ENCODE measurements at regions not wholly inside any gene's neighbourhood (a gene's known extent, or its start where the extent isn't known, plus 50 kb on each side); places are given as distances from the start of the nearest gene placed in this dataset.
"Not testable (repeated sequence)": the region's sequence is repeated elsewhere in the genome, so short reads cannot be mapped to it uniquely, and the experiment has no call there.

- H3K9me3 ChIP-seq (ENCODE audit: low read length), result no peaks in the 10 kb centered on the region
- no peak overlapping the region for H3K4me3 ChIP-seq (ENCODE audit: low read length)
- no peaks in the 10 kb centered on the region for H3K27me3 ChIP-seq (ENCODE audit: insufficient read depth, low read length, poor library complexity, severe bottlenecking)
- no peak overlapping the region for H3K4me3 Mint-ChIP-seq
- H3K36me3 ChIP-seq (ENCODE audit: insufficient read depth, low read length), result no peaks in the 10 kb centered on the region
- H3K27me3 Mint-ChIP-seq, result no peaks in the 10 kb centered on the region
- H3K27ac ChIP-seq (ENCODE audit: low read depth, low read length), result no peak overlapping the region
- no peaks in the 10 kb centered on the region for H3K4me1 ChIP-seq (ENCODE audit: insufficient read depth, low read length)
- peaks cover 0 to 4% (median 0%) of the 10 kb centered on the region in 3 donors for H3K36me3 Mint-ChIP-seq
- no peak overlapping the region for H3K27ac Mint-ChIP-seq
- ChIA-PET CTCF (no interaction called here), POLR2A (no interaction called here)
- peaks cover 0 to 38% (median 9%) of the 10 kb centered on the region in 5 donors for H3K9me3 Mint-ChIP-seq
- no peak for DNase-seq
- no peaks in the 10 kb centered on the region for H3K4me1 Mint-ChIP-seq
Measured at GRCh38 chr2:52500561-52500960, 1267.0 kb upstream of the CHAC2 start.

- Mint-ChIP-seq H3K36me3 (peaks cover 0 to 4% (median 0%) of the 10 kb centered on the region in 3 donors), H3K4me3 (no peak overlapping the region), H3K27ac (no peak overlapping the region), H3K27me3 (no peaks in the 10 kb centered on the region), H3K9me3 (peaks cover 2 to 29% (median 10%) of the 10 kb centered on the region in 5 donors), H3K4me1 (no peaks in the 10 kb centered on the region)
- POLR2A ChIA-PET, result no interaction called here
- Histone ChIP-seq H3K4me3 (ENCODE audit: low read length) (no peak overlapping the region), H3K36me3 (ENCODE audit: insufficient read depth, low read length) (no peaks in the 10 kb centered on the region), H3K27ac (ENCODE audit: low read depth, low read length) (no peak overlapping the region), H3K27me3 (ENCODE audit: insufficient read depth, low read length, poor library complexity, severe bottlenecking) (no peaks in the 10 kb centered on the region), H3K4me1 (ENCODE audit: insufficient read depth, low read length) (no peaks in the 10 kb centered on the region), H3K9me3 (ENCODE audit: low read length) (no peaks in the 10 kb centered on the region)
- no peak for DNase-seq
- CTCF ChIA-PET, result no interaction called here
Measured at GRCh38 chr2:52498077-52498750, 1269.4 kb upstream of the CHAC2 start.

GRCh38 chr2:52495816-52496215 lies 1271.8 kb upstream of the CHAC2 start:
- H3K27ac ChIP-seq (ENCODE audit: low read depth, low read length), result no peak overlapping the region
- H3K36me3 ChIP-seq (ENCODE audit: insufficient read depth, low read length), result no peaks in the 10 kb centered on the region
- H3K4me3 ChIP-seq (ENCODE audit: low read length), result no peak overlapping the region
- Mint-ChIP-seq H3K27me3 (no peaks in the 10 kb centered on the region), H3K36me3 (peaks cover 0 to 4% (median 0%) of the 10 kb centered on the region in 3 donors), H3K4me1 (no peaks in the 10 kb centered on the region), H3K27ac (no peak overlapping the region), H3K9me3 (peaks cover 10 to 32% (median 15%) of the 10 kb centered on the region in 5 donors), H3K4me3 (no peak overlapping the region)
- H3K9me3 ChIP-seq (ENCODE audit: low read length), result no peaks in the 10 kb centered on the region
- POLR2A ChIA-PET, result no interaction called here
- no peaks in the 10 kb centered on the region for H3K4me1 ChIP-seq (ENCODE audit: insufficient read depth, low read length)
- H3K27me3 ChIP-seq (ENCODE audit: insufficient read depth, low read length, poor library complexity, severe bottlenecking), result no peaks in the 10 kb centered on the region
- no peak for DNase-seq
- CTCF ChIA-PET, result no interaction called here

GRCh38 chr2:52477166-52477565 lies 1290.4 kb upstream of the CHAC2 start:
- DNase-seq, result no peak
- H3K27ac ChIP-seq (ENCODE audit: low read depth, low read length), result no peak overlapping the region
- Mint-ChIP-seq H3K36me3 (no peaks in the 10 kb centered on the region), H3K9me3 (peaks cover 1 to 19% (median 5%) of the 10 kb centered on the region in 5 donors), H3K4me1 (no peaks in the 10 kb centered on the region), H3K4me3 (no peak overlapping the region), H3K27me3 (no peaks in the 10 kb centered on the region), H3K27ac (no peak overlapping the region)
- CTCF ChIA-PET, result no interaction called here
- no peaks in the 10 kb centered on the region for H3K27me3 ChIP-seq (ENCODE audit: insufficient read depth, low read length, poor library complexity, severe bottlenecking)
- POLR2A ChIA-PET, result no interaction called here
- H3K4me3 ChIP-seq (ENCODE audit: low read length), result no peak overlapping the region
- H3K4me1 ChIP-seq (ENCODE audit: insufficient read depth, low read length), result no peaks in the 10 kb centered on the region
- H3K36me3 ChIP-seq (ENCODE audit: insufficient read depth, low read length), result no peaks in the 10 kb centered on the region
- no peaks in the 10 kb centered on the region for H3K9me3 ChIP-seq (ENCODE audit: low read length)

- Mint-ChIP-seq H3K36me3 (no peaks in the 10 kb centered on the region), H3K9me3 (peaks cover 0 to 19% (median 4%) of the 10 kb centered on the region in 5 donors), H3K4me1 (no peaks in the 10 kb centered on the region), H3K4me3 (no peak overlapping the region), H3K27me3 (no peaks in the 10 kb centered on the region), H3K27ac (no peak overlapping the region)
- CTCF ChIA-PET, result no interaction called here
- H3K4me1 ChIP-seq (ENCODE audit: insufficient read depth, low read length), result no peaks in the 10 kb centered on the region
- no peaks in the 10 kb centered on the region for H3K27me3 ChIP-seq (ENCODE audit: insufficient read depth, low read length, poor library complexity, severe bottlenecking)
- DNase-seq, result no peak
- POLR2A ChIA-PET, result no interaction called here
- H3K36me3 ChIP-seq (ENCODE audit: insufficient read depth, low read length), result no peaks in the 10 kb centered on the region
- no peak overlapping the region for H3K27ac ChIP-seq (ENCODE audit: low read depth, low read length)
- no peaks in the 10 kb centered on the region for H3K9me3 ChIP-seq (ENCODE audit: low read length)
- no peak overlapping the region for H3K4me3 ChIP-seq (ENCODE audit: low read length)
Measured at GRCh38 chr2:52475590-52475989, 1292.0 kb upstream of the CHAC2 start.

GRCh38 chr2:52474091-52474490 lies 1293.5 kb upstream of the CHAC2 start:
- CTCF ChIA-PET, result no interaction called here
- POLR2A ChIA-PET, result no interaction called here

GRCh38 chr2:52473526-52473925 lies 1294.1 kb upstream of the CHAC2 start:
- Histone ChIP-seq H3K36me3 (ENCODE audit: insufficient read depth, low read length) (no peaks in the 10 kb centered on the region), H3K4me1 (ENCODE audit: insufficient read depth, low read length) (no peaks in the 10 kb centered on the region), H3K9me3 (ENCODE audit: low read length) (no peaks in the 10 kb centered on the region), H3K4me3 (ENCODE audit: low read length) (no peak overlapping the region), H3K27ac (ENCODE audit: low read depth, low read length) (no peak overlapping the region), H3K27me3 (ENCODE audit: insufficient read depth, low read length, poor library complexity, severe bottlenecking) (no peaks in the 10 kb centered on the region)
- Mint-ChIP-seq H3K27me3 (no peaks in the 10 kb centered on the region), H3K4me1 (no peaks in the 10 kb centered on the region), H3K36me3 (no peaks in the 10 kb centered on the region), H3K4me3 (no peak overlapping the region), H3K9me3 (peaks cover 0 to 22% (median 3%) of the 10 kb centered on the region in 5 donors), H3K27ac (no peak overlapping the region)
- POLR2A ChIA-PET, result no interaction called here
- DNase-seq, result no peak
- CTCF ChIA-PET, result no interaction called here

More at GRCh38 chr2:52474091-52474490, 1293.5 kb upstream of the CHAC2 start:
- Histone ChIP-seq H3K4me3 (ENCODE audit: low read length) (no peak overlapping the region), H3K9me3 (ENCODE audit: low read length) (no peaks in the 10 kb centered on the region), H3K27me3 (ENCODE audit: insufficient read depth, low read length, poor library complexity, severe bottlenecking) (no peaks in the 10 kb centered on the region), H3K4me1 (ENCODE audit: insufficient read depth, low read length) (no peaks in the 10 kb centered on the region), H3K36me3 (ENCODE audit: insufficient read depth, low read length) (no peaks in the 10 kb centered on the region), H3K27ac (ENCODE audit: low read depth, low read length) (no peak overlapping the region)
- no peaks in the 10 kb centered on the region for H3K27me3 Mint-ChIP-seq
- H3K27ac Mint-ChIP-seq, result no peak overlapping the region
- H3K9me3 Mint-ChIP-seq, result peaks cover 0 to 25% (median 4%) of the 10 kb centered on the region in 5 donors
- no peaks in the 10 kb centered on the region for H3K36me3 Mint-ChIP-seq
- no peak overlapping the region for H3K4me3 Mint-ChIP-seq
- no peak for DNase-seq
- no peaks in the 10 kb centered on the region for H3K4me1 Mint-ChIP-seq

GRCh38 chr2:52470457-52470856 lies 1297.1 kb upstream of the CHAC2 start:
- DNase-seq; H3K9me3 ChIP-seq (ENCODE audit: low read length); H3K27ac ChIP-seq (ENCODE audit: low read depth, low read length); H3K4me3 Mint-ChIP-seq; H3K4me3 ChIP-seq (ENCODE audit: low read length); POLR2A ChIA-PET; H3K27ac Mint-ChIP-seq; H3K4me1 Mint-ChIP-seq; H3K27me3 Mint-ChIP-seq; CTCF ChIA-PET; H3K27me3 ChIP-seq (ENCODE audit: insufficient read depth, low read length, poor library complexity, severe bottlenecking); H3K36me3 ChIP-seq (ENCODE audit: insufficient read depth, low read length); H3K36me3 Mint-ChIP-seq; H3K4me1 ChIP-seq (ENCODE audit: insufficient read depth, low read length): not testable (repeated sequence)
- H3K9me3 Mint-ChIP-seq, result peaks cover 0 to 19% (median 3%) of the 10 kb centered on the region in 5 donors

All from CD8-positive, alpha-beta memory T cell (primary cell).